PC-3 (cell line): ENCODE measurements at regions not wholly inside any gene's neighbourhood (a gene's known extent, or its start where the extent isn't known, plus 50 kb on each side); places are given as distances from the start of the nearest gene placed in this dataset.
A peak's percentile ranks its signal among the peaks of the same experiment; 100 is the strongest.
"Not testable (repeated sequence)": the region's sequence is repeated elsewhere in the genome, so short reads cannot be mapped to it uniquely, and the experiment has no call there.

Experiments used
- ATAC-seq: fragments of 200-7000 bp; cut with Tn5 transposase; 2 replicates; pipeline ENCODE4 v1.9.1; 2020; ENCODE audit warnings: mild to moderate bottlenecking, moderate library complexity
- BruUV-seq: library from RNA; stranded (reverse); fragments of 400-500 nt; replicated peaks from 2 replicates; lab custom pipeline; 2021; lab: Mats Ljungman, UMichigan
- CTCF ChIA-PET: fragments of 300-600 bp; sonication (Branson Sonifier 250); formaldehyde crosslinking; loops from one replicate; lab custom pipeline; 2022; ENCODE audit warnings: antibody characterized with exemption; lab: Charles Lee
- POLR2A ChIA-PET: fragments of 300-600 bp; sonication (Branson Sonifier 250); formaldehyde crosslinking; loops from one replicate; lab custom pipeline; 2022; ENCODE audit warnings: antibody characterized with exemption; ENCODE audit not compliant: unreplicated experiment; lab: Charles Lee
- DNase-seq: peaks from one replicate; pipeline ENCODE4 v3.0.0-alpha.2; 2015
- H2AFZ ChIP-seq: fragments of 300-600 bp; sonication (generic); 2 replicates; pipeline ENCODE4 v1.6.0; 2016; ENCODE audit warnings: antibody characterized with exemption, low read length
- H3F3A ChIP-seq: fragments of 300-600 bp; sonication (generic); one replicate; pipeline ENCODE4 v1.6.0; 2017; ENCODE audit warnings: antibody characterized with exemption, low read length, control low read depth, mild to moderate bottlenecking; ENCODE audit not compliant: unreplicated experiment
- H3K27ac ChIP-seq: fragments of 300-600 bp; sonication (generic); 2 replicates; pipeline ENCODE4 v1.5.1; 2016; ENCODE audit warnings: mild to moderate bottlenecking, low read length
- H3K27me3 ChIP-seq: fragments of 300-600 bp; sonication (generic); 2 replicates; pipeline ENCODE4 v1.6.1; 2016; ENCODE audit warnings: low read length, mixed read lengths
- H3K36me3 ChIP-seq: fragments of 300-600 bp; sonication (generic); 2 replicates; pipeline ENCODE4 v1.6.1; 2016; ENCODE audit warnings: low read depth, mixed run types, low read length, mixed read lengths
- H3K4me1 ChIP-seq: fragments of 300-600 bp; sonication (generic); 2 replicates; pipeline ENCODE4 v1.5.1; 2016; ENCODE audit warnings: low read length; ENCODE audit not compliant: insufficient read depth
- H3K4me2 ChIP-seq: fragments of 300-600 bp; sonication (generic); 2 replicates; pipeline ENCODE4 v1.6.0; 2016; ENCODE audit warnings: low read length
- H3K4me3 ChIP-seq: fragments of 300-600 bp; sonication (generic); 2 replicates; pipeline ENCODE4 v1.5.1; 2016; ENCODE audit warnings: mild to moderate bottlenecking, low read length, mixed read lengths
- H3K79me2 ChIP-seq: fragments of 300-600 bp; sonication (generic); 2 replicates; pipeline ENCODE4 v1.6.1; 2017; ENCODE audit warnings: low read length, mixed read lengths
- H3K9ac ChIP-seq: fragments of 300-600 bp; sonication (generic); 2 replicates; pipeline ENCODE4 v1.6.0; 2016; ENCODE audit warnings: mild to moderate bottlenecking, low read length
- H3K9me2 ChIP-seq: fragments of 300-600 bp; sonication (generic); replicated peaks from 2 replicates; pipeline ENCODE4 v1.6.1; 2016; ENCODE audit warnings: mixed run types, low read length, mixed read lengths
- H3K9me3 ChIP-seq: fragments of 300-600 bp; sonication (generic); 2 replicates; pipeline ENCODE4 v1.6.1; 2016; ENCODE audit warnings: low read length, mixed read lengths
- H4K20me1 ChIP-seq: fragments of 300-600 bp; sonication (generic); 2 replicates; pipeline ENCODE4 v1.6.1; 2016; ENCODE audit warnings: low read length, mixed read lengths
- CTCF ChIP-seq: fragments of 300-600 bp; sonication (generic); conservative IDR thresholded peaks from 2 replicates; pipeline ENCODE4 v1.5.1; 2017; ENCODE audit warnings: antibody characterized with exemption, low read depth, mild to moderate bottlenecking, low read length
- EZH2 ChIP-seq: fragments of 300-600 bp; sonication (generic); IDR thresholded peaks from one replicate; pipeline ENCODE4 v1.6.1; 2017; ENCODE audit warnings: antibody characterized with exemption, mild to moderate bottlenecking, low read length; ENCODE audit not compliant: unreplicated experiment
- EZH2phosphoT487 ChIP-seq: fragments of 300-600 bp; sonication (generic); IDR thresholded peaks from 2 replicates; pipeline ENCODE4 v1.6.1; 2018; ENCODE audit warnings: mild to moderate bottlenecking, antibody characterized with exemption, low read length, borderline replicate concordance
- intact Hi-C: fragments of 100-400 bp; cut with micrococcal nuclease; formaldehyde crosslinking; loops from 2 replicates; pipeline ENCODE4 v1.9.0; 2023

- DNase-seq (peak; percentile 95), ATAC-seq (peak; percentile 100)
- Histone ChIP-seq H3K36me3 (no peaks in the 10 kb centered on the region), H3K4me2 (peak overlapping the region; percentile 31), H3K9me3 (no peaks in the 10 kb centered on the region), H3K79me2 (no peaks in the 10 kb centered on the region), H2AFZ (0 out of 2 replicates have a peak overlapping the region, but pooled peaks have one; percentile 4), H3K27ac (peak overlapping the region; percentile 77), H3K9ac (0 out of 2 replicates have a peak overlapping the region, but pooled peaks have one; percentile 3), H3F3A (no peaks in the 10 kb centered on the region), H3K27me3 (no peaks in the 10 kb centered on the region), H3K4me3 (no peak overlapping the region), H3K9me2 (no peaks in the 10 kb centered on the region), H3K4me1 (peaks cover 16% of the 10 kb centered on the region), H4K20me1 (no peaks in the 10 kb centered on the region)
- intact Hi-C loops: loop anchor here (1.0 kb wide), 1 partner anchor 262 kb away; no protein-coding TSS in a partner anchor
- ChIA-PET POLR2A (no interaction called here), CTCF (no interaction called here)
- no TSS peak for BruUV-seq
- no peak for TF ChIP-seq EZH2phosphoT487
- TF ChIP-seq CTCF: no peak
- no peak for TF ChIP-seq EZH2
Observed at GRCh38 chr12:90211017-90211416, 502.4 kb upstream of the ATP2B1 start.

- ATAC-seq: no peak
- Histone ChIP-seq H2AFZ (no peak overlapping the region), H3K9ac (no peak overlapping the region), H3K9me2 (no peaks in the 10 kb centered on the region), H3K79me2 (no peaks in the 10 kb centered on the region), H3K4me3 (no peak overlapping the region), H3K4me2 (no peak overlapping the region), H3F3A (no peaks in the 10 kb centered on the region), H3K27me3 (no peaks in the 10 kb centered on the region), H3K4me1 (peaks cover 16% of the 10 kb centered on the region), H3K27ac (no peak overlapping the region), H3K9me3 (no peaks in the 10 kb centered on the region), H4K20me1 (no peaks in the 10 kb centered on the region), H3K36me3 (no peaks in the 10 kb centered on the region)
- ChIA-PET CTCF (no interaction called here), POLR2A (no interaction called here)
- intact Hi-C loops: no loop called here
- no peak for DNase-seq
- TF ChIP-seq EZH2 (no peak), EZH2phosphoT487 (no peak), CTCF (no peak)
- no TSS peak for BruUV-seq
Observed at GRCh38 chr12:90209029-90209428, 500.4 kb upstream of the ATP2B1 start.

- H3F3A ChIP-seq, H3K36me3 ChIP-seq, H3K4me2 ChIP-seq, H3K4me3 ChIP-seq, H4K20me1 ChIP-seq, BruUV-seq, CTCF ChIA-PET, ATAC-seq, DNase-seq, H3K9me3 ChIP-seq, H3K79me2 ChIP-seq, POLR2A ChIA-PET, H3K9ac ChIP-seq, H3K27me3 ChIP-seq, intact Hi-C loops, H2AFZ ChIP-seq, H3K27ac ChIP-seq, H3K9me2 ChIP-seq: not testable (repeated sequence)
- H3K4me1 ChIP-seq: peaks cover 16% of the 10 kb centered on the region
Observed at GRCh38 chr12:90208379-90208778, 499.7 kb upstream of the ATP2B1 start.
